HG02938 (cell line): ENCODE measurements at regions not wholly inside any gene's neighbourhood (a gene's known extent, or its start where the extent isn't known, plus 50 kb on each side); places are given as distances from the start of the nearest gene placed in this dataset.
"Not testable (repeated sequence)": the region's sequence is repeated elsewhere in the genome, so short reads cannot be mapped to it uniquely, and the experiment has no call there.

Source experiments
- ATAC-seq: cut with Tn5 transposase; IDR thresholded peaks from one replicate; pipeline ENCODE4 v1.9.1; 2021; ENCODE audit warnings: mild to moderate bottlenecking, moderate library complexity; ENCODE audit not compliant: unreplicated experiment

DNA sequence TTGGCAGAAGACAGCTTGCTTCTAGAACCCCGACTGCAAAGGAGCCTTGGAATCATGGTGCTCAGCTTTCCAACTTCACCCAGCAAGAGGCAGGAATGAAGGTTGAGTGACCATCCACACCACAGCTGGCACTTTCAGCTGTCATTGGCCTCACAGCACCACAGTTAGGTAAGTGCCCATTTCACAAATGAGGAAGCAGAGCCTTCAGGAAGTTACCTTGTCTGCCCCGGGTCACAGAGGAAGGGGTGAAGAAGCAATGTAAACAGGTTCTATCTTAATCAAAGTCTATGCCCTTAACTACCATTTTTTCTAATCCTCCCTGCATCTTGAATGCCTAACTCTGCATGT is 156.0 kb downstream of the GLUL start:
- ATAC-seq, result no peak

DNA sequence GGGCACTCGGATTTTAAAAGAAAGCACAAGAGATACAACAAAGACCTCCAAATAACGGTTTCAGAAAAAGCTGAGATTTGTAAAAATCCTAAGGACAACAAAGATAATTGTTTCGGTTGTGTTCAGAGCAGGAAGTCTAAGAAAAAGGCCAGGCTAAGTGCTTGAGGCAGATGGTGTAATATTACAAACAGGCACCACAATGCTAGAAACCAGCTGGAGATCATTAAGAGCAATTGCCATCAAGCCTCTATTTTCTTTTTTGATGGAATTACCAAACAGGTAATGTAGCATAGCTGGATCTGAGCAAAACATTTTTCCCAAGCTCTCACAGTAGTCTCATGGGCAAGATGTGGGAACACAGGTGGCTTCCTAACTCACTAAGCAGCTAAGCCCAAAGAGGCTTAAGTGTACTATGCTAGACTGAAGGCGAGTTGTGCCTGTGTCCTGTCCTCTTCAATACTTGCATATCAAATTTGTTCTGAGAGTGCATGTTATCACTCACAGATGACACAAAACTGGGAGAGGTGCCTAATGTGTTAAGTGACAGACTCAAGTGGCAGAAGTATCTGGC is 161.6 kb downstream of the GLUL start:
- no peak for ATAC-seq

GRCh38 chr1:182229451-182229850 is 162.1 kb downstream of the GLUL start:
- no peak for ATAC-seq

DNA sequence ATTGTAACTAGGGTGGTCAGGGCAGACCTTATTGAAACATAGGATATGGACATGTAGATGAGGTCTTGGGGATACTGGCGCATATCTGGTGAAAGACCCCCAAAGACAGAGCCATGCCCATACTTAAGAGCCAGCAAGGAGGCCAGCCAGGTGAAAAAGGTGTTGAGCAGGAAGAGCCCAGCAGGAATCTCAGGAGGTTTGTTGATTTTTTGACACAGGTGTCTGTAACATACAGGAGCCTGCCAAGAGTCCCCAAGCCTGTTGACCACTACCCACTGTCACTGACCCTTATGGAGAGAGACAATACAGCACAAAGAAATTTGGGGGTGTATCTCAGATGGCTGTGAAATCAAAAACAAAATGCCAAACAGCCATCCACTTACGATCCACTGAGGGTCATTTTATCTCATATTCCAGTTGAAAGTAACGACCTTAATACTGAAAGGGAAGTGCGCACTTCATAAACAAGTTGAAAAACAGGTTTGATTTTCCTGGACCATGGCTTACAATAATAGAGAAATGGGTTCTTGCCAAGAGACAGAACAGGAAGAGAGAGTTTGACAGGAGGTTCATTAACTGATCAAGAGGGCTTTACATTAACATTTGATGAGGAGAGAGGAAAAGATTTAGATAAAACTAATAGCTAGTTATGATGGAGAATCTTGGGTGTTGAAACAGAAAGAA is 163.6 kb downstream of the GLUL start:
- ATAC-seq, result no peak

DNA sequence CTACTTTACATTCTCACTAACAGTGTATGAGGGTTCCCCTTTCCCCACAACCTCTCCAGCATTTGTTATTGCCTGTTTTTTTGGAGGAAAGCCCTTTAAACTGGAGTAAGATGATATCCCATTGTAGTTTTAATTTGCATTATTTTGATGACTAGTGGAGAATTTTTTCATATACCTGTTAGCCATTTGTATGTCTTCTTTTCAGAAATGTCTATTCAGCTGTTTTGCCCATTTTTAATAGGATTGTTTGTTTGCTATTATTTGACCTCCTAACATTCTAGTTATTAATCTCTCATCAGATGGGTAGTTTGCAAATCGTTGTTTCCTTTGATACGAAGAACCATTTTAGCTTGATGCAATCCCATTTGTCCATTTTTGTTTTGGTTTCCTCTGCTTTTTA is 165.0 kb downstream of the GLUL start:
- no peak for ATAC-seq

DNA sequence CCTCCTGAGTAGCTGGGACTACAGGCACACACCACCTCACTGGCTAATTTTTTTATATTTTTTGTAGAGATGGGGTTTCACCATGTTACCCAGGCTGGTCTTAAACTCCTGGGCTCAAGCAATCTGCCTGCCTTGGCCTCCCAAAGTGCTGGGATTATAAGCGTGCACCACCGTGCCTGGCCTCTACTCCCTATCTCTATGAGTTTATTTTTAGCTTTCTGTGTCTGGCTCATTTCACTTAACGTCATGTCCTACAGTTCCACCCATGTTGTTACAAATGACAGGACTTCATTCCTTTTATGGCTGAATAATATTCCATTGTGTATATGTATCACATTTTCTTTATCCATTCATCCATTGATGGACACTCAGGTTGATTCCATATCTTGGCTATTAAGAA is 164.2 kb upstream of the ZNF648 start:
- ATAC-seq, result not testable (repeated sequence)

GRCh38 chr1:182221990-182222389 is 160.5 kb upstream of the ZNF648 start:
- not testable (repeated sequence) for ATAC-seq

GRCh38 chr1:182221367-182221766 is 159.9 kb upstream of the ZNF648 start:
- not testable (repeated sequence) for ATAC-seq

DNA sequence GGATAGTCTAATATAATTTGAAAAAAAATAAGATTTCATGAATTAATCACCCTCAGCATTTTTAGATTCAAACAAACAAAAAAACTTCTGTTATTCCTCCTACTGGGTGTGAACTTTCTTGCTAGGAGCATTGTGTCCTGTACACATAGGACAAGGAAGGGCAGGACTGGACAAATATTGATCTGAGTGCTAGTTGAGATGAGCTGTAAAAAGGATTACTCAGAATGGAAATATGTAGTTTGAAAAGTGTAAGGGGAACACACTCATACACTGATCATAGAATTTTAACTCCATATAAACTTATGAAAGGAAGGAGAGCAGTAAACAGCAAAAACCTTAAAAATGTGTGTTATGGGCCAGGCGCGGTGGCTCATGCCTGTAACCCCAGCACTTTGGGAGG is 156.5 kb upstream of the ZNF648 start:
- no peak for ATAC-seq

DNA sequence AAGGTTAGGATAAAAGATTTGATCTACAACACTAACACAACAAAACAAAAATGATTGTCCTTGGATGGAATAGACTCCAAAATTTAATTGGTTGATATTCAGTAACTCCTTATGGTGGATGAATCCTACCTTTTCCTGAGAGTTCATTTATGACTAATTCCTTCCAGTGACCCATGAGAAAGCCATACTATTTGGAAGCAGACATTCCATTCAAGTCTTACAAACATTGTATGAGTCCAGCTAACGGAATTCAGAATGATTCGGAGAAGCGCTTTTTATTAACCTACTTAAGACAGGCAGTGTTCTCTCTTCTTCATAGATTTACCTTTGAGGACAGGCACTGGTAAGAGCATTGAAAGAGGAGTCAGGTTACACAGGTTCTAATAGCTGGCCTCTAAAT is 155.6 kb upstream of the ZNF648 start:
- no peak for ATAC-seq

DNA sequence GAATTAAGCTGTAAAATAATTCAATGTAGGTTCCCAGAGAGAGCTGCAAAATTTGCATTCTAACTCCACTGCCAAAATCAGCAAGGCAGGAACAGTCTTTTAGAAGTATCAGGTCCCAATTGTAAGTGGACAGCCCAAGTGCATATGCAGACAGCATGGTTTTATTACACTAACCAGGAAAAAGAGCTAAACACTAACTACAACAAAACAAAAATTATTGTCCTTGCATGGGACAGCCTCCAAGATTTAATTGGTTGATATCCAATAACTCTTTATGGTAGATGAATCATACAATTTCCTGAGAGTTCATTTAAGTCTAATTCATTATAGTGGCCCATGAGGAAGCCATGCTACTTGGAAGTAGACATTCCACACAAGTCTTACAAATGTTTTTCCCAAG is 154.3 kb upstream of the ZNF648 start:
- ATAC-seq, result no peak

DNA sequence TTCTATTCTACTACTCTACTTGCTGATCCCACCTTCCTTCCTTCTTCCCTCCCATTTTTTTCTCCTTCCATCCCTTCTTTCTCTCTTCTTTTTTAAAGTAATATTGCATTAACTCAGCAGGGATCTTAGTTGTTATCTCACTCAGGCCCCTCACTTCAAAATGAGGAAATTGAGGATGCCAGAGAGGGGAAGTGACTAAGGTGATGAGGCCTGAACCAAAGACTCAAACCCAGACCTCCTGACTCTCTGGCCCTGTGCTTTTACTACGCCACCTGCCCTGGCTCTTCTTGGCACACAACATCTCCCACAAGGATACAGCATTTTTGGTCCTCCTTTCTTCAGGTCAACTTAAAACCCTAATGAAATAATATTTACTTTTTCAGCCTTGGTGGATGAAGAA is 151.7 kb upstream of the ZNF648 start:
- no peak for ATAC-seq

- ATAC-seq, result no peak
Observed at GRCh38 chr1:182211386-182211785, 149.9 kb upstream of the ZNF648 start.

- ATAC-seq, result no peak
Observed at GRCh38 chr1:182210417-182210816, 148.9 kb upstream of the ZNF648 start.

DNA sequence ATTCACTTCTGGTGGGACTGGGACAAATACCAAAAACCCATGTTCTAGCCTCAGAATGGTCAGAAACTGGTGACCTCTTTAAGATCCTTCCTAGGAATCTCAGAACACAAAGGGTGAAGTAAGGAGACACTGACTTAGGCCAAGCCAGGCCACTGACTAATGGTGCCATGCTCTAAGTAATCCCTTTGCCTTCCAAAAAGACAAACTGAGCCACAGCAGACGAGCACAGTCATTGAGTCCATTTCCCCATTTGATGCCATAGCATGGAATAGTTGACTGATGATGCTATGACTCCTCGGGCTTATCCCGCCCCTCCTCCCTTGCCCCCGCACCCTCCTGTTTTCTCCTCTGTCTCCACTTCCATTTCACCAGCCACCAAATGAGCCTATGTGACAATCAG is 145.8 kb upstream of the ZNF648 start:
- ATAC-seq, result no peak

GRCh38 chr1:182206626-182207239 is 145.2 kb upstream of the ZNF648 start:
- no peak for ATAC-seq

DNA sequence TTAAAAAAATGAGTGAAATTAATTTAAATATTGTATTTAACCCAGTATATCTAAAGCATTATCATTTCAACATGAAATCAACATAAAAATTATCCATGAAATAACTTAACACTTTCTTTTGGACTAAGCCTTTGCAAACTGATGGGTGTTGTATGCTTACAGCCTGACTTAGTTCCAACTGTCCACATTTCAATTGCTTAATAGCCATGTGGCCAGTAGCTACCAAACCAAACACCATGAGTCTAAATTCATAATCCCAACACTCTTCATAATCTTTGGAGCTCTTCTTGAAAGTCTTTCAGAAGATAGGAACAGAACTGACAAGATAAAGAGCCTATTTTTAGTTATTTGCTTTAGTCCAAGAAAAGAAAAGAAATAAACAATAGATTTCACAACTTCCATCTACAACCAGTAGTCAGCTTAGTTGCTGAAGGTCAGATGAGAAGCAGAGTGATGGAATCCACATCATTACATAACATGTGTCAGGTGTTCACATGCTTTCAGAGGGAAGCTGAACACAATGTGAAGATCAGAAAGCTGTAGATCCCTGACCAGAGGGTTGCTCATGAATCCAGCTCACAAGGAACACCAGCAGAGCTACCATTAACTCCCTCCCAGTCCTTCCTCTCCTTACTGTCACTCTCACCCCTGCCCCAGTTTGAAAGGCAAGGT is 144.0 kb upstream of the ZNF648 start:
- ATAC-seq, result no peak

DNA sequence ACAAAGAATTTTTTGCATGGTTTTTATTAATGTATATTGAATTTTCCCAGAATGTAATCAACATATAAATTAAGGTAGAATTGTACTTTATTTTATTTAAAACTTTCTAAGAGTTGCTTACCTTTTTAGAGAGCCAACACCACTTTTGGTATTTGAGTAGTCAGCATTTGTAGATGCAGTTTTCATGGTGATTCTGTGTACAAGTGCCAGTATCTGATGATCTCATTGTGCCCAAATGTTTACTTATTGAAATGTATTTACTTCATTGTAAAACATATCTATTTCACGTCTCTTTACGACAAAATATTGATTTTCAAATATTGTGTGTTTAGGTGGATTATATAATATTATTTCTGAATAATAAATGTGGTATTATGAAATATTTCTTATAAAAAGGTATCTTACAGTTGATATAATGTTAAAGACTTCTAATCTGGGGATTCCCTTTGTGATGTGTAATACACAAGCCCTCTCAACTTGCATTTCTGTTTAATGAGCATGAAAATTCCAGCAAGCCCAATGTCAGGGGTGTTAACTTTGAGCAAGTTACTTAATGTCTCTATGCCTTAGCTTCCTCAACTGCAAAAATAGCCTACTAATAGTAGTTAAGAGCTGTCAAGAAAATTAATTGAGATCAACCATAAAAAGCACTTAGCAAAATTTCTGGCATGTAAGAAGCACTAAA is 141.8 kb upstream of the ZNF648 start:
- ATAC-seq, result no peak

DNA sequence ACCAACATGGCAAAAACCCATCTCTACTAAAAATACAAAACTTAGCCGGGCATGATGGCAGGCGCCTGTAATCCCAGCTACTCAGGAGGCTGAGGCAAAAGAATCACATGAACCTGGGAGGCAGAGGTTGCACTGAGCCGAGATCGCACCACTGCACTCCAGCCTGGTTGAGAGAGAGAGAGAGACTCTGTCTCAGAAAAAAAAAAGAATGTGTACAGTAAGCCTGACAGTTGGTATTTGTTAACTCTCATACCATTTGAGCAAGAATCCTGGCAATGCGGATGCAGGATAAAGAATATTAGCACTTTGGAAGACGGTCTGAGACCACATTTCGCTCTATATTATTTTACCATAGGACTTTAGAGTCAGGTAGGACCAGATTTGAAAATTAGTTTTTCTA is 140.0 kb upstream of the ZNF648 start:
- ATAC-seq, result not testable (repeated sequence)

DNA sequence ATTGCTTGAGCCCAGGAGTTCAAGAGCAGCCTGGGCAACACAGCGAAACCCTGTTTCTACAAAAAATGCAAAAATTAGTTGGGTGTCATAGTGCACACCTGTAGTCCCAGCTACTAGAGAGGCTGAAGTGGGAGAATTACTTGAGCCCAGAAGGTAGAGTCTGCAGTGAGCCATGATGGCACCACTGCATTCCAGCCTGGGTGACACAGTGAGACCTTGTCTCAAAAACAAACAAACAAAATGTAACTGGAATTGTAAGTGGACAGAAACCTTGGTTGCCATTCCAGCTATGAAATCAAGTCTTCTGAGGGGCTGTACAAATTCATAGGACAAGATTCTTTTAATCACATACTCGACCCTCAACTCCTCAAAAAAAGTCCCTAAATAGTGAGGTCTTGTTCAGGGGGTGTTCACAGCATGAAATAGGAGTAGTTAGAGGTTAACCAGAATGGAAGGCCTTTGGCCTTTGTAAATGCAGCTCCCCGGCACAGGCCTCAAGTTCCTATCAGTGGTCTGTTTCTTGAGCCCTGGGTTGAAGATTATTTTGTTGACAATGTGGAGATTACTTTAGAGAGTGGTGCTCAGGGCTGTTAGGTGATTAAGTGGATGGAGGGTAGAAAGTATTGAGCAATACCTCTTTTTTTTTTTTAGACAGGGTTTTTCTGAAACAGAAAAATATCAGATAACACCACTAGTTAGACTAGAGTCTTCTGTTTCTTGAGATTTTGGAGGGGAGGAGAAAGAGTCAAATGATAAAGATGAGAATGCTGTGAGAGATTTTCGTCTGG is 138.7 kb upstream of the ZNF648 start:
- ATAC-seq, result no peak
